ENCODE measurements at regions not wholly inside any gene's neighbourhood (a gene's known extent, or its start where the extent isn't known, plus 50 kb on each side); places are given as distances from the start of the nearest gene placed in this dataset.
A peak's percentile ranks its signal among the peaks of the same experiment; 100 is the strongest.

DNA sequence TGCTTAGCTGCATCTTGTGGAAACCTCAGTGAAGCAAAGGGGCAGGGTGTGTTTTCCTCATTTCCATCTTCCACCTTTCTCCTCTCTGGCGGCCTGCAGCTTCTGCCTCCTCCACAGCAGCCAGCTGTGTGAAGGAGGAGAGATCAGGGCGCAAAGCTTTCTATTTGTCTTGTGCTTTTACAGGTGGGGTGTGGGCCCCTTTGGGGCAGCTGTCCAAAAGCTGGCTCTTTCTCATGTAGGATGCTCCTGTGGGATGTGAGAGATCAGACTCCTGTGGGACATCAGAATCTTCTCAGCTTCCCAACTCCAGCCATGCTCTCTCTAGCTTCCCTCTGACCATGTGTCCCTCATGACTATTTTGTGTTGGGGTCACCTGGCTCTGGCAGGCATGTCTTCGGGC lies 227.1 kb downstream of the MID1 start:
- DNase-seq (ENCODE audit: low read depth), result no peak

DNA sequence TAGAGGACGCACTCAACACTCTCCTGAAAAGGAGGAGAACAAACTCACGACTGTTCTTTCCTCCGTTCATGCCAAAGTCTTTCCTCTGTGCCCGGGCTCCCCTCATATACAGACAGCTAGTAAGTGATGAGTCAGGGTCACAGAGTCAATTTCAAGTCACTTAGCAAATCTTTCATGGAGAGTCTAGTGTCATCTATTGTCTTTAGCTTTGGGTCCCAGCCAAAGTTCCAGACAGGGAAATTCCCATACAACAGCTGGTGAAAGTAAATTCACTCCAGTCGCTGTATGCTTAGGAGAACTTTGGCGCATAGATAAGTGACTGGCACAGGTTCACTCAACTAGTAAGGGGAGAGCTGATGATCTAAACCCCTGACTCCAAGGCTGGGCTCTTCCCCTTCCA lies 226.5 kb downstream of the MID1 start:
- no peak for DNase-seq (ENCODE audit: low read depth)

DNA sequence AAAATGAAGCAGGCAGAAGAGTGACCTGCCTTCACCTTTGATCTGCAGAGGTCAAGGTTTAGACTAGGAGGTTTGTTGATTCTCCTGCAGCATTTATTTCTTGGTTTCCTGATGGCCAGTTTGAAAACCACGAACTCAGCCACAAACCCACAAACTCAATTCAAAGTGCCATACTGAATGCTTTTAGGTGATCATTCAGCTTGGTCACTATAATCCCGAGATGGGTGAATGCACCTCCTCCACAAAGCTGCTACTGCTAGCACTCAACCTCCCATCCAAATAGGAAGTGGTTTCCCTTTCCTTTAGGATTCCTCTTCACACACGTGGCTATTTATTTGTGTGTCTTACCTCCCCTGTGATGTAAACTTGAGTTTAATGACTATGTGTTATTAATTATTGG lies 225.2 kb downstream of the MID1 start:
- DNase-seq (ENCODE audit: low read depth), result peak; percentile 48

Data from EH (cell line).